GM23338 (cell line): ENCODE measurements at regions not wholly inside any gene's neighbourhood (a gene's known extent, or its start where the extent isn't known, plus 50 kb on each side); places are given as distances from the start of the nearest gene placed in this dataset.

Source experiments
- CREB1 ChIP-seq: fragments of 250-450 bp; sonication (Bioruptor Pico); IDR thresholded peaks from 2 replicates; pipeline ENCODE4 v1.5.0; 2020; ENCODE audit warnings: low read depth, mild to moderate bottlenecking, moderate library complexity
- EZH2phosphoT487 ChIP-seq: fragments of 200-600 bp; sonication (generic); IDR thresholded peaks from one replicate; pipeline ENCODE4 v1.8.1; 2018; ENCODE audit warnings: antibody characterized with exemption; ENCODE audit not compliant: unreplicated experiment
- TF ChIP-seq, protein P1 (sequence below): IDR thresholded peaks from one replicate; pipeline ENCODE4 v1.6.1; 2018; ENCODE audit warnings: antibody characterized with exemption; ENCODE audit not compliant: unreplicated experiment
- TF ChIP-seq, protein P2 (sequence below), 2 experiments: fragments of 200-600 bp in 1 of 2; sonication (generic) in 1 of 2; conservative IDR thresholded peaks; 2 replicates each; pipeline versions ENCODE4 v1.5.1 to v1.6.1; 2016 to 2017; ENCODE audit warnings: antibody characterized with exemption in 2 of 2, low read depth in 2 of 2, mild to moderate bottlenecking in 2 of 2, moderate library complexity in 1 of 2

DNA sequence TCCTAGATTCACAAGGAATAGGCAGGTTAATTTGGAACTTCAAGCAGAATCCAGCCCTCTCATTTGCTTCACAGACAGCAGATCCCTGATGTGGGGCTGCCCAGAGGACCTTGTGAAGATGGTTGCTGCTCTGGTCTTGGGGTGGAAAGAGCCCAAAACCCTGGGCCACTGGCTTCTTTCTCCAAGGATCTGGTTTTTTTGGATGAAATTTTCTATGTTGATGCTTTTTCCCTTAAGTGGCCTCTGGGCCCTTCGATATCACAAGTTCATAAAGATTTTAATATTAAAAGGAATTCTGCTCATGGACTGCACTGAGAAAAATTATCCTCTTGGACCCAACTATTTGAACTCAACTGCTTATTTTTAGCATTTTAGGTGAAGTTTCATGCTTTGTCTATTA, 421.1 kb downstream of the KLF5 start:
- TF ChIP-seq EZH2phosphoT487 (no peak), CREB1 (CRISPR knock-in tag) (no peak)
- TF ChIP-seq, protein P1, sequence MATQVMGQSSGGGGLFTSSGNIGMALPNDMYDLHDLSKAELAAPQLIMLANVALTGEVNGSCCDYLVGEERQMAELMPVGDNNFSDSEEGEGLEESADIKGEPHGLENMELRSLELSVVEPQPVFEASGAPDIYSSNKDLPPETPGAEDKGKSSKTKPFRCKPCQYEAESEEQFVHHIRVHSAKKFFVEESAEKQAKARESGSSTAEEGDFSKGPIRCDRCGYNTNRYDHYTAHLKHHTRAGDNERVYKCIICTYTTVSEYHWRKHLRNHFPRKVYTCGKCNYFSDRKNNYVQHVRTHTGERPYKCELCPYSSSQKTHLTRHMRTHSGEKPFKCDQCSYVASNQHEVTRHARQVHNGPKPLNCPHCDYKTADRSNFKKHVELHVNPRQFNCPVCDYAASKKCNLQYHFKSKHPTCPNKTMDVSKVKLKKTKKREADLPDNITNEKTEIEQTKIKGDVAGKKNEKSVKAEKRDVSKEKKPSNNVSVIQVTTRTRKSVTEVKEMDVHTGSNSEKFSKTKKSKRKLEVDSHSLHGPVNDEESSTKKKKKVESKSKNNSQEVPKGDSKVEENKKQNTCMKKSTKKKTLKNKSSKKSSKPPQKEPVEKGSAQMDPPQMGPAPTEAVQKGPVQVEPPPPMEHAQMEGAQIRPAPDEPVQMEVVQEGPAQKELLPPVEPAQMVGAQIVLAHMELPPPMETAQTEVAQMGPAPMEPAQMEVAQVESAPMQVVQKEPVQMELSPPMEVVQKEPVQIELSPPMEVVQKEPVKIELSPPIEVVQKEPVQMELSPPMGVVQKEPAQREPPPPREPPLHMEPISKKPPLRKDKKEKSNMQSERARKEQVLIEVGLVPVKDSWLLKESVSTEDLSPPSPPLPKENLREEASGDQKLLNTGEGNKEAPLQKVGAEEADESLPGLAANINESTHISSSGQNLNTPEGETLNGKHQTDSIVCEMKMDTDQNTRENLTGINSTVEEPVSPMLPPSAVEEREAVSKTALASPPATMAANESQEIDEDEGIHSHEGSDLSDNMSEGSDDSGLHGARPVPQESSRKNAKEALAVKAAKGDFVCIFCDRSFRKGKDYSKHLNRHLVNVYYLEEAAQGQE: no peak
- TF ChIP-seq, protein P2, sequence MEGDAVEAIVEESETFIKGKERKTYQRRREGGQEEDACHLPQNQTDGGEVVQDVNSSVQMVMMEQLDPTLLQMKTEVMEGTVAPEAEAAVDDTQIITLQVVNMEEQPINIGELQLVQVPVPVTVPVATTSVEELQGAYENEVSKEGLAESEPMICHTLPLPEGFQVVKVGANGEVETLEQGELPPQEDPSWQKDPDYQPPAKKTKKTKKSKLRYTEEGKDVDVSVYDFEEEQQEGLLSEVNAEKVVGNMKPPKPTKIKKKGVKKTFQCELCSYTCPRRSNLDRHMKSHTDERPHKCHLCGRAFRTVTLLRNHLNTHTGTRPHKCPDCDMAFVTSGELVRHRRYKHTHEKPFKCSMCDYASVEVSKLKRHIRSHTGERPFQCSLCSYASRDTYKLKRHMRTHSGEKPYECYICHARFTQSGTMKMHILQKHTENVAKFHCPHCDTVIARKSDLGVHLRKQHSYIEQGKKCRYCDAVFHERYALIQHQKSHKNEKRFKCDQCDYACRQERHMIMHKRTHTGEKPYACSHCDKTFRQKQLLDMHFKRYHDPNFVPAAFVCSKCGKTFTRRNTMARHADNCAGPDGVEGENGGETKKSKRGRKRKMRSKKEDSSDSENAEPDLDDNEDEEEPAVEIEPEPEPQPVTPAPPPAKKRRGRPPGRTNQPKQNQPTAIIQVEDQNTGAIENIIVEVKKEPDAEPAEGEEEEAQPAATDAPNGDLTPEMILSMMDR (conservative IDR thresholded peaks at IDR 0.05; ENCODE audit: low read depth in 2 of 2): no peak
